Testis (tissue), 2 donors: ENCODE measurements at regions not wholly inside any gene's neighbourhood (a gene's known extent, or its start where the extent isn't known, plus 50 kb on each side); places are given as distances from the start of the nearest gene placed in this dataset.

Experiments used
- DNase-seq: peaks from one replicate; pipeline ENCODE4 v3.0.0-alpha.2; 2019
- H3K27ac ChIP-seq, 2 donors: fragments of 200-600 bp; sonication (generic); one replicate each; pipeline ENCODE4 v1.5.1; 2019
- H3K27me3 ChIP-seq: fragments of 200-600 bp; sonication (generic); one replicate; pipeline ENCODE4 v1.5.1; 2019
- H3K36me3 ChIP-seq: fragments of 200-600 bp; sonication (generic); one replicate; pipeline ENCODE4 v1.5.1; 2017; ENCODE audit warnings: low read depth; ENCODE audit errors: missing control alignments
- H3K4me1 ChIP-seq: fragments of 200-600 bp; sonication (generic); one replicate; pipeline ENCODE4 v1.5.1; 2019
- H3K4me3 ChIP-seq, 2 donors: fragments of 200-600 bp; sonication (generic); one replicate each; pipeline ENCODE4 v1.5.1; 2017 to 2019
- H3K9me3 ChIP-seq: fragments of 200-600 bp; sonication (generic); one replicate; pipeline ENCODE4 v1.5.1; 2017
- POLR2A ChIP-seq: fragments of 450-650 bp; IDR thresholded peaks from one replicate; pipeline ENCODE4 v1.6.1; 2017; ENCODE audit warnings: antibody characterized with exemption, mild to moderate bottlenecking, moderate library complexity
- WGBS, 2 donors: methylation state at CpG; one replicate each; pipeline ENCODE4 v1.1.5; 2018; 5-methylcytosine and 5-hydroxymethylcytosine counted together
- intact Hi-C: fragments of 100-400 bp; cut with DNase I; formaldehyde crosslinking; loops from one replicate; pipeline ENCODE4 v1.15.1; 2023; ENCODE audit warnings: low total_unique reads
- TF ChIP-seq, protein P1 (sequence below), 3 experiments: fragments of 450-650 bp in 2 of 3; fragments of 200-600 bp in 1 of 3; sonication (generic) in 1 of 3; IDR thresholded peaks; one replicate each; pipeline ENCODE4 v1.5.1; 2016 to 2019; ENCODE audit warnings: antibody characterized with exemption in 3 of 3, mild to moderate bottlenecking in 2 of 3, moderate library complexity in 1 of 3

DNA sequence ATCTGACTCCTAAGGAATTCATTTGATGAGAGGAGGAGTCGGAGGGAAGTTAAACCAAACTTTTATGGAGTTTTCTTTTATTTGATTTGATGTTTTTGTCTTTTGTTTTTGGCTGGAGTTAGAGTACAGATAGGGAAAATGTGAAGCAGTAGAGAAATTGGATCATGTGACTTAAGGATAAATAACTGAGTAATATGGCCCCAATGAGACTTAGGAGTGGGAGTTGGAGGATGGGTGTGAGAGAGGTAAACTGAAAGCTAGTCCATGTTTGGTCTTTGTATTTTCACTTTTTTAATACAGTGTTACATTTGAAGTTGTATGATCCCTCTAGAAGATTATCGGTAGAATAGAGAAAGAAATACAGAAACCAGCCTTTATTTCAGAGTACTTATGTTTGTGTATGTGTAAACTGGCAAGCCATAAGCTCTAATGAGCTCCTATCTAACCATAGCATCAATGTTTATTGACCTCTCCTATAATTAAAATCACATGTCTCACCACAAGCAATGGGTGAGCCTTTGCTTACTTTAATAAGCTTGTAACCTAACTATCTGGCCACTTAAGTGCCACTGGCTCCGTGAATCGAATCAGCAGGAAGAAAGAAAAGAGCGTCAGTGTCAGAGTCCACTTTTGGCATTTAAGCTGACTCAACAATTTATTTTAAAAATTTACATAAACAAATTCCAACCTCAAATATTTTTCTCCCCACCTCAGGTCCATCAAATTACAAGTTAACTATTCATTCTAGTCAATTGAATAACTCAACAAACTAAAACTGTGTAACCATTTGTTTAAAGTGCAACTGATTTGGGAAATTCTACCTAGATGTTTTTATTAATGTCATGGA lies 113.8 kb downstream of the EPDR1 start:
- TF ChIP-seq, protein P1, sequence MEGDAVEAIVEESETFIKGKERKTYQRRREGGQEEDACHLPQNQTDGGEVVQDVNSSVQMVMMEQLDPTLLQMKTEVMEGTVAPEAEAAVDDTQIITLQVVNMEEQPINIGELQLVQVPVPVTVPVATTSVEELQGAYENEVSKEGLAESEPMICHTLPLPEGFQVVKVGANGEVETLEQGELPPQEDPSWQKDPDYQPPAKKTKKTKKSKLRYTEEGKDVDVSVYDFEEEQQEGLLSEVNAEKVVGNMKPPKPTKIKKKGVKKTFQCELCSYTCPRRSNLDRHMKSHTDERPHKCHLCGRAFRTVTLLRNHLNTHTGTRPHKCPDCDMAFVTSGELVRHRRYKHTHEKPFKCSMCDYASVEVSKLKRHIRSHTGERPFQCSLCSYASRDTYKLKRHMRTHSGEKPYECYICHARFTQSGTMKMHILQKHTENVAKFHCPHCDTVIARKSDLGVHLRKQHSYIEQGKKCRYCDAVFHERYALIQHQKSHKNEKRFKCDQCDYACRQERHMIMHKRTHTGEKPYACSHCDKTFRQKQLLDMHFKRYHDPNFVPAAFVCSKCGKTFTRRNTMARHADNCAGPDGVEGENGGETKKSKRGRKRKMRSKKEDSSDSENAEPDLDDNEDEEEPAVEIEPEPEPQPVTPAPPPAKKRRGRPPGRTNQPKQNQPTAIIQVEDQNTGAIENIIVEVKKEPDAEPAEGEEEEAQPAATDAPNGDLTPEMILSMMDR (IDR thresholded peaks at IDR 0.05) = no peak
- no peak for TF ChIP-seq POLR2A
- DNase-seq = no peak
- Histone ChIP-seq H3K4me3 (no peak overlapping the region), H3K4me1 (no peaks in the 10 kb centered on the region), H3K27ac (no peak overlapping the region), H3K27me3 (no peaks in the 10 kb centered on the region), H3K9me3 (no peaks in the 10 kb centered on the region), H3K36me3 (no peaks in the 10 kb centered on the region)
- WGBS, 2 donors = 73 to 76% methylated on average over 5 of the region's 5 CpGs
- intact Hi-C loops = no loop called here

DNA sequence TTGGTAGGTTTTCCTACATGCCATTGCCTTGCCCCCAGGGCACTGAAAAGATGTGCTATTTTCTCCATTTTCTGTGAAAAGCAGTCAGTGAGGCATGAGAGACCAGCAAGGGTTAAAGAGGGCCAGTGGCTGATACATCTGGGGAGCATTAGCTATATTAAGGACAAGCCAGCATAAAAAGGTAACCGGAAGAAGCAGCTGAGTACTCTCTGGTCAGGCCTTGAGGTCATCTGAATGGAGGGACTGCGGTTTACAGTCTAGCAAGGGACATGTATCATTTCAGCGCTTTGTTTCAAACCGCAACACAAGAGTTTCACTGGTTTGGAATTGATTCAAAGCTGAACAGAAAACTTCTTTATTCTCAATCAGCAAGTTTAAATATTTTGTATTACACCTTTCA lies 120.4 kb downstream of the EPDR1 start:
- WGBS, 2 donors = 58 to 61% methylated on average over 4 of the region's 4 CpGs
- no peak overlapping the region for H3K27ac ChIP-seq
- DNase-seq = no peak
- H3K9me3 ChIP-seq = no peaks in the 10 kb centered on the region
- H3K27me3 ChIP-seq = no peaks in the 10 kb centered on the region
- H3K4me1 ChIP-seq = no peaks in the 10 kb centered on the region
- H3K4me3 ChIP-seq = no peak overlapping the region
- no peaks in the 10 kb centered on the region for H3K36me3 ChIP-seq
- intact Hi-C loops = no loop called here
- TF ChIP-seq, protein P1 (IDR thresholded peaks at IDR 0.05) = no peak
- no peak for TF ChIP-seq POLR2A

DNA sequence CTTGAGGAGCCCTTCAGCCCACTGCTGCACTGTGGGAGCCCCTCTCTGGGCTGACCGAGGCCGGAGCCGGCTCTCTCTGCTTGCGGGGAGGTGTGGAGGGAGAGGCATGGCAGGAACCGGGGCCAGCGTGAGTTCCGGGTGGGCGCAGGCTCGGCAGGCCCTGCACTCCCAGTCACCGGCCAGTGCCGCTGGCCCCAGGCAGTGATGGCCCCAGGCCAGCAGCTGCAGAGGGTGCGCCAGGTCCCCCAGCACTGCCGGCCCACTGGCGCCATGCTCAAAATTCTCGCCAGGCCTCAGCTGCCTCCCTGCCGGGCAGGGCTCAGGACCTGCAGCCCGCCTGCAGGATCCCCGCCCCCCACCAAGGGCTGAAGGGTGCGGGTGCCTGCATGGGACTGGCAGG lies 128.4 kb upstream of the STARD3NL start:
- H3K4me3 ChIP-seq = peak overlapping the region in 1 of 2 donors; percentile 46
- TF ChIP-seq POLR2A = no peak
- TF ChIP-seq, protein P1 (IDR thresholded peaks at IDR 0.05) = no peak
- peaks cover 3% of the 10 kb centered on the region for H3K4me1 ChIP-seq
- no peaks in the 10 kb centered on the region for H3K36me3 ChIP-seq
- no peak for DNase-seq
- no peaks in the 10 kb centered on the region for H3K27me3 ChIP-seq
- no peaks in the 10 kb centered on the region for H3K9me3 ChIP-seq
- WGBS, 2 donors = 70% methylated on average over 8 of the region's 19 CpGs; no CpG with 5 or more reads in 1 of the 2 donors
- intact Hi-C loops = no loop called here
- H3K27ac ChIP-seq = no peak overlapping the region

DNA sequence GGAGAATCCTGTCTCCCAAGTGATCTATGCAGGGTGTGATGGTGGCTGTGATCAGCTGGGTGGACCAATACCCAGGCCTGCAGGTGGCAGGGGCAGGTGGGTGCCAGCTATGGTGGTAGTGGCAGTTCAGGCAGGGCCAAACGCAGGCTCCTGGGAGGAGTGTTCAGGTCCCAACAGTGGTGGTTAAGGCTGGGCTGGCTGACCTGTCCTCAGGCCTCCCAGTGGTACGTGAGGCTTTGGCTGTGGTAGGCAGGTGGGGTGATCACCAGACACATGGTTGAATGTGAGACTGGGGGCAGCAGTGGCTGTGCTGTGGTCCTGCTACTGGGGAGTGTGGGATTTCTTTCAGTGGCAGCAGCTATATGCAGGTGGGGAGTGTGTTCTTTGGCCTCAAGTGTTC lies 126.7 kb upstream of the STARD3NL start:
- Histone ChIP-seq H3K36me3 (no peaks in the 10 kb centered on the region), H3K27me3 (no peaks in the 10 kb centered on the region), H3K9me3 (no peaks in the 10 kb centered on the region), H3K27ac (no peak overlapping the region), H3K4me3 (no peak overlapping the region), H3K4me1 (peaks cover 3% of the 10 kb centered on the region)
- 83% methylated on average over 2 of the region's 2 CpGs; no CpG with 5 or more reads in 1 of the 2 donors for WGBS, 2 donors
- TF ChIP-seq, protein P1 (IDR thresholded peaks at IDR 0.05) = no peak
- no peak for TF ChIP-seq POLR2A
- intact Hi-C loops = no loop called here
- DNase-seq = no peak

DNA sequence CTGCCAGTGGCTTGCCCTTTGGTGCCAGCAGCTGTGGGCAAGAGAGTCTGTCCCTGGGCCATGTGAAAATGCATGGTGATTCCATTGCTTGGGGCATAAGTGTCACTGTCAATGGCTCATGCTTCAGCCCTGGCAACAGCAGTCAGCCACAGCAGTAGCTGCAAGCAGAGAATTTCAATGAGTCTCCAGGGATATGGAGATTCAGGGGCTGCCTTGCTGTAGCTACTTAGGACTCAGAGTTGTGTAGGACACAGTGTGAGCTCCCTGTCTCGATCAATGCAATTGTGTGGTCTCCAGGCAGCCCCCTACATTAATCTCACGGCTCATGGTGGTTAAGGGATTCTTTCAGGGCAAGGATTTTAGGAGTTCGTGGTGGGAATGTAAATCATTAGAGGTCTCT lies 126.3 kb upstream of the STARD3NL start:
- WGBS, 2 donors = 64 to 85% methylated on average over 3 of the region's 3 CpGs

More for the DNA sequence above, 126.3 kb upstream of the STARD3NL start:
- H3K27me3 ChIP-seq = no peaks in the 10 kb centered on the region
- H3K36me3 ChIP-seq = no peaks in the 10 kb centered on the region
- peaks cover 3% of the 10 kb centered on the region for H3K4me1 ChIP-seq
- H3K4me3 ChIP-seq = no peak overlapping the region
- intact Hi-C loops = no loop called here
- no peak for DNase-seq
- H3K27ac ChIP-seq = no peak overlapping the region
- TF ChIP-seq, protein P1 (IDR thresholded peaks at IDR 0.05) = no peak
- TF ChIP-seq POLR2A = no peak
- H3K9me3 ChIP-seq = no peaks in the 10 kb centered on the region
